ENCODE measurements at regions not wholly inside any gene's neighbourhood (a gene's known extent, or its start where the extent isn't known, plus 50 kb on each side); places are given as distances from the start of the nearest gene placed in this dataset.

- peak overlapping the region; percentile 91 for H3K27ac Mint-ChIP-seq
- peaks cover 55% of the 10 kb centered on the region for H3K4me1 Mint-ChIP-seq
Observed at GRCh38 chr6:167664678-167665660, 161.7 kb upstream of the AFDN start.

GRCh38 chr6:167665698-167666330 is 160.9 kb upstream of the AFDN start:
- TF ChIP-seq, protein P1, sequence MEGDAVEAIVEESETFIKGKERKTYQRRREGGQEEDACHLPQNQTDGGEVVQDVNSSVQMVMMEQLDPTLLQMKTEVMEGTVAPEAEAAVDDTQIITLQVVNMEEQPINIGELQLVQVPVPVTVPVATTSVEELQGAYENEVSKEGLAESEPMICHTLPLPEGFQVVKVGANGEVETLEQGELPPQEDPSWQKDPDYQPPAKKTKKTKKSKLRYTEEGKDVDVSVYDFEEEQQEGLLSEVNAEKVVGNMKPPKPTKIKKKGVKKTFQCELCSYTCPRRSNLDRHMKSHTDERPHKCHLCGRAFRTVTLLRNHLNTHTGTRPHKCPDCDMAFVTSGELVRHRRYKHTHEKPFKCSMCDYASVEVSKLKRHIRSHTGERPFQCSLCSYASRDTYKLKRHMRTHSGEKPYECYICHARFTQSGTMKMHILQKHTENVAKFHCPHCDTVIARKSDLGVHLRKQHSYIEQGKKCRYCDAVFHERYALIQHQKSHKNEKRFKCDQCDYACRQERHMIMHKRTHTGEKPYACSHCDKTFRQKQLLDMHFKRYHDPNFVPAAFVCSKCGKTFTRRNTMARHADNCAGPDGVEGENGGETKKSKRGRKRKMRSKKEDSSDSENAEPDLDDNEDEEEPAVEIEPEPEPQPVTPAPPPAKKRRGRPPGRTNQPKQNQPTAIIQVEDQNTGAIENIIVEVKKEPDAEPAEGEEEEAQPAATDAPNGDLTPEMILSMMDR (IDR thresholded peaks at IDR 0.05; ENCODE audit: unreplicated experiment), result no peak
- no peaks in the 10 kb centered on the region for H3K36me3 Mint-ChIP-seq
- no peaks in the 10 kb centered on the region for H3K9me3 Mint-ChIP-seq
- peak overlapping the region; percentile 91 for H3K27ac Mint-ChIP-seq
- peaks cover 56% of the 10 kb centered on the region for H3K4me1 Mint-ChIP-seq
- no peak for DNase-seq (ENCODE audit: low spot score in 2 of 2, unreplicated experiment in 2 of 2)
- H3K27me3 Mint-ChIP-seq (ENCODE audit: low read depth), result peaks cover 8% of the 10 kb centered on the region
- no peak overlapping the region for H3K4me3 Mint-ChIP-seq

More at GRCh38 chr6:167664678-167665660, 161.7 kb upstream of the AFDN start:
- Mint-ChIP-seq H3K4me3 (no peak overlapping the region), H3K36me3 (no peaks in the 10 kb centered on the region), H3K9me3 (no peaks in the 10 kb centered on the region), H3K27me3 (ENCODE audit: low read depth) (peaks cover 8% of the 10 kb centered on the region)
- TF ChIP-seq, protein P1 (IDR thresholded peaks at IDR 0.05; ENCODE audit: unreplicated experiment), result no peak
- no peak for DNase-seq (ENCODE audit: low spot score in 2 of 2, unreplicated experiment in 2 of 2)

- Mint-ChIP-seq H3K36me3 (no peaks in the 10 kb centered on the region), H3K4me3 (no peak overlapping the region)
- no peak for DNase-seq (ENCODE audit: low spot score in 2 of 2, unreplicated experiment in 2 of 2)
Observed at GRCh38 chr6:167666571-167667203, 160.0 kb upstream of the AFDN start.

GRCh38 chr6:167667204-167668018 is 159.3 kb upstream of the AFDN start:
- Mint-ChIP-seq H3K4me3 (no peak overlapping the region), H3K27ac (no peak overlapping the region), H3K4me1 (peaks cover 45% of the 10 kb centered on the region), H3K27me3 (ENCODE audit: low read depth) (peaks cover 8% of the 10 kb centered on the region), H3K36me3 (no peaks in the 10 kb centered on the region), H3K9me3 (peaks cover 1% of the 10 kb centered on the region)
- TF ChIP-seq, protein P1 (IDR thresholded peaks at IDR 0.05; ENCODE audit: unreplicated experiment), result no peak
- no peak for DNase-seq (ENCODE audit: low spot score in 2 of 2, unreplicated experiment in 2 of 2)

More at GRCh38 chr6:167666571-167667203, 160.0 kb upstream of the AFDN start:
- Mint-ChIP-seq H3K27me3 (ENCODE audit: low read depth) (peaks cover 8% of the 10 kb centered on the region), H3K27ac (peak overlapping the region; percentile 56), H3K4me1 (peaks cover 48% of the 10 kb centered on the region), H3K9me3 (no peaks in the 10 kb centered on the region)
- TF ChIP-seq, protein P1 (IDR thresholded peaks at IDR 0.05; ENCODE audit: unreplicated experiment), result no peak
